Breast epithelium (tissue), 4 donors: ENCODE measurements at regions not wholly inside any gene's neighbourhood (a gene's known extent, or its start where the extent isn't known, plus 50 kb on each side); places are given as distances from the start of the nearest gene placed in this dataset.

Experiments used
- DNase-seq, 2 donors: peaks; one replicate each; pipeline ENCODE4 v3.0.0-alpha.2; 2019; ENCODE audit warnings: low spot score in 2 of 2
- H3K27ac ChIP-seq, 2 donors: fragments of 200-600 bp; sonication (generic) in 1 of 2; one replicate each; pipeline ENCODE4 v1.5.1; 2016 to 2019; ENCODE audit warnings: mild to moderate bottlenecking in 1 of 2
- H3K27me3 ChIP-seq, 2 donors: fragments of 200-600 bp; sonication (generic) in 1 of 2; one replicate each; pipeline versions ENCODE4 v1.5.1 to v1.6.0; 2017 to 2019; ENCODE audit warnings: control low read depth in 1 of 2, mild to moderate bottlenecking in 1 of 2
- H3K36me3 ChIP-seq: fragments of 200-600 bp; one replicate; pipeline ENCODE4 v1.5.1; 2019
- H3K4me1 ChIP-seq, 2 donors: fragments of 200-600 bp; sonication (generic); one replicate each; pipeline ENCODE4 v1.5.1; 2016 to 2019; ENCODE audit warnings: control low read depth in 1 of 2
- H3K4me3 ChIP-seq, 3 donors: fragments of 200-600 bp; sonication (generic); 1 replicate in 2 of 3; 2 replicates in 1 of 3; pipeline ENCODE4 v1.5.1; 2016 to 2019; ENCODE audit warnings: mild to moderate bottlenecking in 3 of 3, moderate library complexity in 2 of 3
- H3K9me3 ChIP-seq, 2 donors: fragments of 200-600 bp; sonication (generic) in 1 of 2; one replicate each; pipeline ENCODE4 v1.5.1; 2016 to 2019; ENCODE audit warnings: control low read depth in 1 of 2
- POLR2A ChIP-seq: fragments of 450-650 bp; IDR thresholded peaks from one replicate; pipeline ENCODE4 v1.6.1; 2016; ENCODE audit warnings: antibody characterized with exemption, mild to moderate bottlenecking, moderate library complexity
- POLR2AphosphoS5 ChIP-seq, 3 donors: sonication (generic); formaldehyde crosslinking; IDR thresholded peaks; one replicate each; pipeline ENCODE4 v1.6.1; 2017; ENCODE audit warnings: antibody characterized with exemption in 3 of 3
- intact Hi-C: fragments of 100-400 bp; cut with DNase I; formaldehyde crosslinking; loops from one replicate; pipeline ENCODE4 v1.15.1; 2023; ENCODE audit warnings: low total_unique reads
- TF ChIP-seq, protein P1 (sequence below), 3 donors: fragments of 450-650 bp; IDR thresholded peaks; one replicate each; pipeline ENCODE4 v1.5.1; 2016 to 2017; ENCODE audit warnings: antibody characterized with exemption in 3 of 3, mild to moderate bottlenecking in 3 of 3, moderate library complexity in 3 of 3

DNA sequence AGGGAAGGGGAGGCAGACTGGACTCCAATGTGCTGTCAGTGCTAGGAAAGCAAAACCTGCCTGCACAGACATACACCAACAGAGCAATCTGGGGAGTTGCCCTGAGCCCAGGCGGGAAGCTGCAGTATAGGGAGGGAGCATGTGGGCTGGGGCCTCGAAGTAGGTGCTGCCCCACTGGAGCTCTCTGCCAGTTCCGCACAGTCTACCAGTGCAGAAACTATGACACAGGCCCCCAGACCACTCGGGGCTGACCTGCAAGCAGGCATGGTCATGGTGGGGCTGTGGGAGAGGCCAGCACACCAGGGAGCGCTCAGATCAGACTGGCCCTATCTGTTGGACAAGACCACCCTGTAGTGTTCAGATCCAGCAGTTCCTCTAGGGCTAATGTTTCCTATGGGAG, 344.1 kb upstream of the TRAM1L1 start:
- TF ChIP-seq POLR2AphosphoS5 (IDR thresholded peaks at IDR 0.05) (no peak), POLR2A (no peak)
- TF ChIP-seq, protein P1, sequence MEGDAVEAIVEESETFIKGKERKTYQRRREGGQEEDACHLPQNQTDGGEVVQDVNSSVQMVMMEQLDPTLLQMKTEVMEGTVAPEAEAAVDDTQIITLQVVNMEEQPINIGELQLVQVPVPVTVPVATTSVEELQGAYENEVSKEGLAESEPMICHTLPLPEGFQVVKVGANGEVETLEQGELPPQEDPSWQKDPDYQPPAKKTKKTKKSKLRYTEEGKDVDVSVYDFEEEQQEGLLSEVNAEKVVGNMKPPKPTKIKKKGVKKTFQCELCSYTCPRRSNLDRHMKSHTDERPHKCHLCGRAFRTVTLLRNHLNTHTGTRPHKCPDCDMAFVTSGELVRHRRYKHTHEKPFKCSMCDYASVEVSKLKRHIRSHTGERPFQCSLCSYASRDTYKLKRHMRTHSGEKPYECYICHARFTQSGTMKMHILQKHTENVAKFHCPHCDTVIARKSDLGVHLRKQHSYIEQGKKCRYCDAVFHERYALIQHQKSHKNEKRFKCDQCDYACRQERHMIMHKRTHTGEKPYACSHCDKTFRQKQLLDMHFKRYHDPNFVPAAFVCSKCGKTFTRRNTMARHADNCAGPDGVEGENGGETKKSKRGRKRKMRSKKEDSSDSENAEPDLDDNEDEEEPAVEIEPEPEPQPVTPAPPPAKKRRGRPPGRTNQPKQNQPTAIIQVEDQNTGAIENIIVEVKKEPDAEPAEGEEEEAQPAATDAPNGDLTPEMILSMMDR (IDR thresholded peaks at IDR 0.05), result no peak
- intact Hi-C loops, result no loop called here
- no peak overlapping the region for H3K27ac ChIP-seq
- no peaks in the 10 kb centered on the region for H3K27me3 ChIP-seq
- DNase-seq, result peak in 1 of 2 donors; percentile 41
- no peak overlapping the region for H3K4me3 ChIP-seq
- no peaks in the 10 kb centered on the region for H3K36me3 ChIP-seq
- H3K9me3 ChIP-seq, result no peaks in the 10 kb centered on the region
- H3K4me1 ChIP-seq, result no peaks in the 10 kb centered on the region

DNA sequence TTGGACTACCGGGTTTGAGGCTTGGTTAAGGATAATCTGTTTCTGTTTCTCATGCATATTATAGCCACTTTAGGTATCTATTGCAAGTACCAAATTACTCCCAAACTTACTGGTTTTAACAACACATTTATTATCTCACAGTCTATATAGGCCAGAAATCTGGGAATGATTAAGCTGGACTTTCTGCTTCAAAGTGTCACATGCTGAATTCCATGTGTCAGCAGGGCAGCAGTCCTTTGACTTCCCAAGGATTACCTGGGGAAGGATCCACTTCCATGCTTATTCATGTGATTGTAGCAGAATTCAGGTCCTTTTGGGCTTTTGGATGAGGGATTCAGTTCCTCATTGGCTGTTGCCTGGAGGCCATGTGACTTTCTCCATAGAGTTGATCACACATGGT, 349.0 kb upstream of the TRAM1L1 start:
- DNase-seq, result no peak
- intact Hi-C loops, result no loop called here
- Histone ChIP-seq H3K9me3 (no peaks in the 10 kb centered on the region), H3K36me3 (no peaks in the 10 kb centered on the region), H3K4me1 (no peaks in the 10 kb centered on the region), H3K27me3 (no peaks in the 10 kb centered on the region), H3K4me3 (no peak overlapping the region), H3K27ac (no peak overlapping the region)
- TF ChIP-seq POLR2AphosphoS5 (IDR thresholded peaks at IDR 0.05), result no peak
- no peak for TF ChIP-seq POLR2A
- TF ChIP-seq, protein P1 (IDR thresholded peaks at IDR 0.05), result no peak

DNA sequence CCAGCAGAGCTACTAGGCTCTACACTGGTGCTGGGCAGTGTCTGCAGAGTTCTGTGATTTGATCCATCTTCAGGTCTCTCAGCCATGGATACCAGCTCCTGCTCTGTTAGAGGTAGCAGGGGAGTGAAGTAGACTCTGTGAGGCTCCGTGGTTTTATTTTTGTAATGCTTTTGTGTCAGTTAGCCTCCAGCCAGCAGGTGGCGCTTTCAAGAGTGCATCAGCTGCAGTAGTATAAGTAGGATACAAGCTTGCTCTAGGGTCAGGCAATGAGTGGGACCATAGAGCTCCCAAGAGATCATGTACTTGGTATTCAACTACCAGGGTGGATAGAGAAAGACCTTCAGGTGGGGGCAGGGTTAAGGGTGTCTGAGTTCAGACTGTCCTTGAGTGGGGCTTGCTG, 362.5 kb upstream of the TRAM1L1 start:
- no peak overlapping the region for H3K4me3 ChIP-seq
- H3K9me3 ChIP-seq, result peaks cover 0 to 12% of the 10 kb centered on the region in 2 donors
- H3K27ac ChIP-seq, result no peak overlapping the region
- DNase-seq, result no peak
- TF ChIP-seq, protein P1 (IDR thresholded peaks at IDR 0.05), result no peak
- TF ChIP-seq POLR2A (no peak), POLR2AphosphoS5 (IDR thresholded peaks at IDR 0.05) (no peak)
- H3K36me3 ChIP-seq, result no peaks in the 10 kb centered on the region
- H3K27me3 ChIP-seq, result no peaks in the 10 kb centered on the region
- intact Hi-C loops, result no loop called here
- H3K4me1 ChIP-seq, result no peaks in the 10 kb centered on the region

DNA sequence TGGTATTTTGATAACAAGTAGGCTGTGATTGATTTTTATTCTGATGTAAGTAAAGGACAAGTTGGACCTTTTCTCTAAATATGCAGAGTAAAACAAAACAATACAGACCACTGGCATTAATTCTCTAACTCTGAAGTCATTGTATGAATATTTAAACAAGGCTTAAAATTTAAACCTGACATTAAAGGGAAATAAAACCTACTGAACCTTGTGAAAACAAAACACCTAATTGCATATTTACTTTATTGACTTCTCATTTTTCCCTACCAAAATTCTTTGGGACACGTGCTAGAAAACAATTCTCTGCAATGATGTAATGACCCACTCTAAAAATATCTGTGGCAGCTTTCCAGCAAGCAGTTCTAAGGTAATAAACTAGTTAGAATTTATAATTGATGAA, 369.7 kb upstream of the TRAM1L1 start:
- Histone ChIP-seq H3K27ac (no peak overlapping the region), H3K4me1 (no peaks in the 10 kb centered on the region), H3K27me3 (no peaks in the 10 kb centered on the region), H3K36me3 (no peaks in the 10 kb centered on the region), H3K4me3 (no peak overlapping the region), H3K9me3 (peaks cover 0 to 5% of the 10 kb centered on the region in 2 donors)
- intact Hi-C loops, result no loop called here
- DNase-seq, result no peak
- TF ChIP-seq, protein P1 (IDR thresholded peaks at IDR 0.05), result no peak
- TF ChIP-seq POLR2AphosphoS5 (IDR thresholded peaks at IDR 0.05) (no peak), POLR2A (no peak)

DNA sequence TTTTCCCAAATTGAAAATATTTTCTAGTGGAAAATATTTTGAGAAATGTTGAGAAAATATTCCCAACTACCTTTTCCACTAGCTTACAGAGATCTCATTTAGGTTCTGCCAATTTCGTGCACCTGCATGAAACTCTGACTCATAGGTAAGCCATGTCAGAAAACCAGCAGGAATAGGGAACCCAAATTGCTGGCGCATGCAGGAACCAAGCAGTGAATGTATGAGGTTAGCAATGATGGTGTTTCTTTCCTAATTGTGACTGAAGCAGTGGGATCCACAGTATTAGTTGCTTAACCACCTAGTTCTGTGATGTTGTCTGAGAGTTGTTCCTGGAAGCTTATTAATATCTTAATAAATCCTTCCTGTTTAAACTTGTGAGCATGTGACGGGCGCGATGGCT, 381.0 kb upstream of the TRAM1L1 start:
- no peaks in the 10 kb centered on the region for H3K27me3 ChIP-seq
- no peaks in the 10 kb centered on the region for H3K4me1 ChIP-seq
- intact Hi-C loops, result no loop called here
- H3K9me3 ChIP-seq, result no peaks in the 10 kb centered on the region
- no peak overlapping the region for H3K27ac ChIP-seq
- no peaks in the 10 kb centered on the region for H3K36me3 ChIP-seq
- no peak for DNase-seq
- TF ChIP-seq, protein P1 (IDR thresholded peaks at IDR 0.05), result no peak
- TF ChIP-seq POLR2A, result no peak
- TF ChIP-seq POLR2AphosphoS5 (IDR thresholded peaks at IDR 0.05), result no peak
- no peak overlapping the region for H3K4me3 ChIP-seq
